ENCODE measurements at regions not wholly inside any gene's neighbourhood (a gene's known extent, or its start where the extent isn't known, plus 50 kb on each side); places are given as distances from the start of the nearest gene placed in this dataset.

GRCh38 chr11:13561860-13562259 lies 66.1 kb upstream of the PTH start:
- TF ChIP-seq POLR2A (IDR thresholded peaks at IDR 0.05; ENCODE audit: low read depth), result no peak
- no peak for TF ChIP-seq POLR2AphosphoS5 (IDR thresholded peaks at IDR 0.05)
- no peak for TF ChIP-seq EP300 (IDR thresholded peaks at IDR 0.05)
- TF ChIP-seq, protein P1, sequence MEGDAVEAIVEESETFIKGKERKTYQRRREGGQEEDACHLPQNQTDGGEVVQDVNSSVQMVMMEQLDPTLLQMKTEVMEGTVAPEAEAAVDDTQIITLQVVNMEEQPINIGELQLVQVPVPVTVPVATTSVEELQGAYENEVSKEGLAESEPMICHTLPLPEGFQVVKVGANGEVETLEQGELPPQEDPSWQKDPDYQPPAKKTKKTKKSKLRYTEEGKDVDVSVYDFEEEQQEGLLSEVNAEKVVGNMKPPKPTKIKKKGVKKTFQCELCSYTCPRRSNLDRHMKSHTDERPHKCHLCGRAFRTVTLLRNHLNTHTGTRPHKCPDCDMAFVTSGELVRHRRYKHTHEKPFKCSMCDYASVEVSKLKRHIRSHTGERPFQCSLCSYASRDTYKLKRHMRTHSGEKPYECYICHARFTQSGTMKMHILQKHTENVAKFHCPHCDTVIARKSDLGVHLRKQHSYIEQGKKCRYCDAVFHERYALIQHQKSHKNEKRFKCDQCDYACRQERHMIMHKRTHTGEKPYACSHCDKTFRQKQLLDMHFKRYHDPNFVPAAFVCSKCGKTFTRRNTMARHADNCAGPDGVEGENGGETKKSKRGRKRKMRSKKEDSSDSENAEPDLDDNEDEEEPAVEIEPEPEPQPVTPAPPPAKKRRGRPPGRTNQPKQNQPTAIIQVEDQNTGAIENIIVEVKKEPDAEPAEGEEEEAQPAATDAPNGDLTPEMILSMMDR (IDR thresholded peaks at IDR 0.05), result no peak

All from esophagus muscularis mucosa (tissue), 4 donors.